WERI-Rb-1 (cell line): ENCODE measurements at regions not wholly inside any gene's neighbourhood (a gene's known extent, or its start where the extent isn't known, plus 50 kb on each side); places are given as distances from the start of the nearest gene placed in this dataset.

ENCODE experiments used
- DNase-seq: peaks from one replicate; pipeline ENCODE4 v3.0.0-alpha.2; 2020
- H3K27ac ChIP-seq: fragments of 250-450 bp; sonication (Bioruptor Pico); 2 replicates; pipeline ENCODE4 v1.5.1; 2020; ENCODE audit warnings: mild to moderate bottlenecking, moderate library complexity
- H3K27me3 ChIP-seq: fragments of 250-450 bp; sonication (Bioruptor Pico); 2 replicates; pipeline ENCODE4 v1.5.1; 2021; ENCODE audit warnings: mild to moderate bottlenecking, low read depth, moderate library complexity; ENCODE audit not compliant: insufficient read depth, severe bottlenecking
- H3K36me3 ChIP-seq: fragments of 250-450 bp; sonication (Bioruptor Pico); 2 replicates; pipeline ENCODE4 v1.5.1; 2020; ENCODE audit warnings: mild to moderate bottlenecking, moderate library complexity
- H3K4me3 ChIP-seq: 2 replicates; pipeline ENCODE4 v1.5.1; 2011; ENCODE audit warnings: low read depth, mild to moderate bottlenecking, control low read depth, low read length
- H3K9me3 ChIP-seq: fragments of 250-450 bp; sonication (Bioruptor Pico); 2 replicates; pipeline ENCODE4 v1.5.1; 2021; ENCODE audit warnings: mild to moderate bottlenecking, moderate library complexity; ENCODE audit not compliant: severe bottlenecking
- TF ChIP-seq, protein P1 (sequence below): IDR thresholded peaks from 2 replicates; pipeline ENCODE4 v1.5.1; 2011; ENCODE audit warnings: low read depth, mild to moderate bottlenecking, control low read depth, inconsistent platforms, low read length

DNA sequence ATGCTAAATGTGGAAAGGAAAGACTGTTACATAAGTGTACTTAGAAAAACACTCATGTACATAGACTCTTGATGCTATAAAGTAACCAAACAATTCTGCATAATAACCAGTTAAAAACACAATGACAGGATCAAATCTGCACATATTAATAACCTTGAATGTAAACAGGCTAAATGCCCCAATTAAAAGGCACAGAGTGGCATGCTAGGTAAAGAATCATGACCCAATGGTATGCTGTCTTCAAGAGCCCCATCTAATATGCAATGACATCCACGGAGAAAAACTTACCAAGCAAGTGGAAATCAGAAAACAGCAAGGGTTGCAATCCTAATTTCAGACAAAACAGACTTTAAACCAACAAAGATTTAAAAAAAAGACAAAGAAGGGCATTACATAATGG is 644.8 kb upstream of the PKN2 start:
- no peaks in the 10 kb centered on the region for H3K36me3 ChIP-seq
- H3K4me3 ChIP-seq = no peak overlapping the region
- H3K27me3 ChIP-seq = no peaks in the 10 kb centered on the region
- no peak for DNase-seq
- no peaks in the 10 kb centered on the region for H3K9me3 ChIP-seq
- H3K27ac ChIP-seq = no peak overlapping the region
- TF ChIP-seq, protein P1, sequence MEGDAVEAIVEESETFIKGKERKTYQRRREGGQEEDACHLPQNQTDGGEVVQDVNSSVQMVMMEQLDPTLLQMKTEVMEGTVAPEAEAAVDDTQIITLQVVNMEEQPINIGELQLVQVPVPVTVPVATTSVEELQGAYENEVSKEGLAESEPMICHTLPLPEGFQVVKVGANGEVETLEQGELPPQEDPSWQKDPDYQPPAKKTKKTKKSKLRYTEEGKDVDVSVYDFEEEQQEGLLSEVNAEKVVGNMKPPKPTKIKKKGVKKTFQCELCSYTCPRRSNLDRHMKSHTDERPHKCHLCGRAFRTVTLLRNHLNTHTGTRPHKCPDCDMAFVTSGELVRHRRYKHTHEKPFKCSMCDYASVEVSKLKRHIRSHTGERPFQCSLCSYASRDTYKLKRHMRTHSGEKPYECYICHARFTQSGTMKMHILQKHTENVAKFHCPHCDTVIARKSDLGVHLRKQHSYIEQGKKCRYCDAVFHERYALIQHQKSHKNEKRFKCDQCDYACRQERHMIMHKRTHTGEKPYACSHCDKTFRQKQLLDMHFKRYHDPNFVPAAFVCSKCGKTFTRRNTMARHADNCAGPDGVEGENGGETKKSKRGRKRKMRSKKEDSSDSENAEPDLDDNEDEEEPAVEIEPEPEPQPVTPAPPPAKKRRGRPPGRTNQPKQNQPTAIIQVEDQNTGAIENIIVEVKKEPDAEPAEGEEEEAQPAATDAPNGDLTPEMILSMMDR = no peak

DNA sequence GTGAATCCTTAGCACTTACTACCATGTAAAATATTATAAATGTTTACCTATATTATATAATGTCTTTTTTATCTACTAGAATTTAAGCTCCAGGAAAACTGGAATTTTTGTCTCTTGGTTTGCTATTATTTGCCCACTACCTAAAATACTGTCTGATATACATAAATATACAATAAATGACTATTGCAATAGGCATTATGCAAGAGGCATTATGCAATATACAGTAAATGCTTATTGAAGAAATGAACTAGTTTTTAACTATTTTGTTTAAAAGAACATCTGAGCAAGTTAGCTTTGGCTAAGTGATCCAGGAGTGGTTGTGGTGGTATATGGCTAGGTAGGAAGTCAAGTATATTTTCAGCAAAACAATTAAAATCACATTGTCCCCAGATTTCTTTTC is 640.2 kb upstream of the PKN2 start:
- H3K36me3 ChIP-seq = no peaks in the 10 kb centered on the region
- TF ChIP-seq, protein P1 = no peak
- no peak overlapping the region for H3K4me3 ChIP-seq
- no peaks in the 10 kb centered on the region for H3K9me3 ChIP-seq
- H3K27me3 ChIP-seq = no peaks in the 10 kb centered on the region
- no peak for DNase-seq
- H3K27ac ChIP-seq = no peak overlapping the region

DNA sequence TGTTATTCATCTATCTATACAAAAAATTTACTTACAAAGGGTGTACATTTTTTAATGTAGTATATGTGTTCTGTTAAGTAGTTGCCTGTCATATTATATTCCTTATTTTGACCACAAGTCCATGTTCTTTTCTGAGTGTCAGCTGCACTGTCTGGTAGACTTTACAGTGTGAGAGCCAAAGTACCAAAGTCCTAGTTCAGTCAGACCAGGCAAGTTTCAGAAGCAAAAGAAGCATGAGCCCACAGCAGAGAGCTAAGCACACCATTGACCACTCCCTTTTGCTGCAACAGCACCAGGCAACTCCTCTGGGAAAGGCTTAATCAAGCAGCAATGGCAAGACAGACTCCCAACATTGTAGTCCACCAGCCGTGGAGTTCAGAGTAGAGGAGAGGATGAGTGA is 631.9 kb upstream of the PKN2 start:
- no peak overlapping the region for H3K4me3 ChIP-seq
- no peaks in the 10 kb centered on the region for H3K27me3 ChIP-seq
- no peaks in the 10 kb centered on the region for H3K36me3 ChIP-seq
- H3K9me3 ChIP-seq = no peaks in the 10 kb centered on the region
- TF ChIP-seq, protein P1 = no peak
- no peak overlapping the region for H3K27ac ChIP-seq
- no peak for DNase-seq

DNA sequence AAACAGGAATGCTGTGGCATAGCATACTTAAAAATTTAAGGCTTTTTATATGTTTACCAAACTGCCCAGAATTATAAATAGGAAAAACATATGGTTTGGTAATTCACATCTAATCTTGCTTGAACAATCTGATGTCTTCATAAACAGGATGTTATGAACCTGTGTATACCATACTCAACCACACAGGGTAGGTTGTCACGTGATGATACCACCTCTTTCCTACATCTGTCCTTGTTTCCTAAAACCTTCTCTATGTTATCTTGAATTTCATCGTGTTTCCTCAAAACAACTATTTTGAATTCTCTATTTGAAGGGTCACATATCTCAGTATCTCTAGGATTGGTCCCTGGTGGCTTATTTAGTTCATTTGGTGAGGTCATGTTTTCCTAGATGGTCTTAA is 631.0 kb upstream of the PKN2 start:
- H3K4me3 ChIP-seq = no peak overlapping the region
- no peaks in the 10 kb centered on the region for H3K9me3 ChIP-seq
- H3K27ac ChIP-seq = no peak overlapping the region
- TF ChIP-seq, protein P1 = no peak
- H3K36me3 ChIP-seq = no peaks in the 10 kb centered on the region
- no peaks in the 10 kb centered on the region for H3K27me3 ChIP-seq
- DNase-seq = no peak

DNA sequence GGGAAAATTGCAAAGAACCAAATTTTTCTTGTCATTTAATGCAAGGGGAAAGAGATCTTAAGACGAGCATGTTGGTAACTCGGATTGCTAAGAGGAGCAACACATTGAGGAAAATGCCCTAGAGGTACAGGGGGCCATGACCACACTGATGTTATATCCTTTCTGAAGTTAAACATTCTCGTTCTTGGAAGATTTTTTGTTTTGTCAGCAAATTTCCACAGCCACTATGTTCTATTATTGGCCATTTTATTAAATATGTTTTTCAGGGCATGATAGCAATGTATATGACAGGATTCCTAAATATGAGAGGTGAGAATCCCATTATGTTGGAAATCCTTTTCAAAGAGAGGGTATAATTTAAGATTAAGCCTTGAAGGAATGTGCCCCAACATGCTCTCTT is 627.2 kb upstream of the PKN2 start:
- DNase-seq = no peak
- no peaks in the 10 kb centered on the region for H3K36me3 ChIP-seq
- H3K9me3 ChIP-seq = no peaks in the 10 kb centered on the region
- H3K27me3 ChIP-seq = no peaks in the 10 kb centered on the region
- no peak overlapping the region for H3K27ac ChIP-seq
- no peak overlapping the region for H3K4me3 ChIP-seq
- TF ChIP-seq, protein P1 = no peak

DNA sequence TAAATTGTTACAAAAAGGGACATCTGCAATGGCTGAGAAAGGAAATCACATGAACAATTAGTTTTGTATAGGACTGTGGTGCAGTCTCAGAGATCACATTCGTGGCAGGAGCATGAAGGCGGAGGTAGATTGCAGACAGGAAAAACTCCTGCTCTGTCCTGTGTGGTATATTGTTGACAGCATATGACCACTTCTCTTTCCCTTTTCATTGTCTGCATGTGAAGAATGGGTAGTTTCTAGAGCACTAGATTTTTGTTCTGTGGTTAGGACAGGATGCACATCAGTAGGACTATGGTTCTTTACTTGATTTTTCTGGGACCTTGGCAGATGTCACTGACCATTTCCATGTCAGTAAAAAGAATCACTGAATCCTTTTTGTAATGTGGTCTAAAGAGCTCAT is 625.9 kb upstream of the PKN2 start:
- no peaks in the 10 kb centered on the region for H3K27me3 ChIP-seq
- TF ChIP-seq, protein P1 = no peak
- no peak overlapping the region for H3K27ac ChIP-seq
- DNase-seq = no peak
- no peaks in the 10 kb centered on the region for H3K9me3 ChIP-seq
- no peaks in the 10 kb centered on the region for H3K36me3 ChIP-seq
- no peak overlapping the region for H3K4me3 ChIP-seq
